OCI-LY3 (cell line): ENCODE measurements at regions not wholly inside any gene's neighbourhood (a gene's known extent, or its start where the extent isn't known, plus 50 kb on each side); places are given as distances from the start of the nearest gene placed in this dataset.

Experiments used
- H2AFZ ChIP-seq: fragments of 200-600, 300-600 bp; shearing (Covaris generic); 2 replicates; pipeline ENCODE4 v1.6.0; 2014; ENCODE audit warnings: antibody characterized with exemption, low read depth, low read length
- H3K27ac ChIP-seq: fragments of 200-600, 300-600 bp; sonication (generic); 2 replicates; pipeline ENCODE4 v1.5.1; 2014; ENCODE audit warnings: mild to moderate bottlenecking, low read length, moderate library complexity, mixed read lengths
- H3K27me3 ChIP-seq: fragments of 200-600, 300-600 bp; sonication (generic); 2 replicates; pipeline ENCODE4 v1.6.1; 2014; ENCODE audit warnings: low read depth, low read length, mixed read lengths
- H3K36me3 ChIP-seq: fragments of 200-600, 300-600 bp; sonication (generic); replicated peaks from 2 replicates; pipeline ENCODE3; 2014; ENCODE audit warnings: low read depth, low read length, mixed read lengths
- H3K4me1 ChIP-seq: fragments of 300-600, 200-600 bp; sonication (generic); 2 replicates; pipeline ENCODE4 v1.6.1; 2014; ENCODE audit warnings: low read length, mixed read lengths
- H3K4me2 ChIP-seq: fragments of 200-600, 300-600 bp; sonication (generic); 2 replicates; pipeline ENCODE4 v1.6.1; 2014; ENCODE audit warnings: low read length, mixed read lengths
- H3K4me3 ChIP-seq: fragments of 300-600, 200-600 bp; sonication (generic); 2 replicates; pipeline ENCODE4 v1.5.1; 2014; ENCODE audit warnings: antibody characterized with exemption, mild to moderate bottlenecking, low read length, moderate library complexity
- H3K79me2 ChIP-seq: fragments of 300-600, 200-600 bp; shearing (Covaris generic); 2 replicates; pipeline ENCODE4 v1.6.1; 2014; ENCODE audit warnings: mild to moderate bottlenecking, low read length, mixed read lengths
- H3K9ac ChIP-seq: fragments of 300-600, 200-600 bp; shearing (Covaris generic); 2 replicates; pipeline ENCODE4 v1.6.0; 2014; ENCODE audit warnings: mild to moderate bottlenecking, low read length, moderate library complexity
- H3K9me3 ChIP-seq: fragments of 200-600, 300-600 bp; shearing (Covaris generic); 2 replicates; pipeline ENCODE4 v1.6.1; 2014; ENCODE audit warnings: low read length, mixed read lengths; ENCODE audit not compliant: insufficient read depth
- H4K20me1 ChIP-seq: fragments of 200-600, 300-600 bp; sonication (generic); 2 replicates; pipeline ENCODE4 v1.6.1; 2016; ENCODE audit warnings: low read length, mixed read lengths; ENCODE audit not compliant: insufficient read depth
- EZH2phosphoT487 ChIP-seq: fragments of 200-600 bp; shearing (Covaris generic); IDR thresholded peaks from 2 replicates; pipeline ENCODE4 v1.6.1; 2018; ENCODE audit warnings: antibody characterized with exemption, mixed run types, low read depth
- TF ChIP-seq, protein P1 (sequence below): fragments of 200-600, 300-600 bp; sonication (generic); IDR thresholded peaks from 2 replicates; pipeline ENCODE4 v1.5.1; 2014; ENCODE audit warnings: antibody characterized with exemption, low read length, low read depth

DNA sequence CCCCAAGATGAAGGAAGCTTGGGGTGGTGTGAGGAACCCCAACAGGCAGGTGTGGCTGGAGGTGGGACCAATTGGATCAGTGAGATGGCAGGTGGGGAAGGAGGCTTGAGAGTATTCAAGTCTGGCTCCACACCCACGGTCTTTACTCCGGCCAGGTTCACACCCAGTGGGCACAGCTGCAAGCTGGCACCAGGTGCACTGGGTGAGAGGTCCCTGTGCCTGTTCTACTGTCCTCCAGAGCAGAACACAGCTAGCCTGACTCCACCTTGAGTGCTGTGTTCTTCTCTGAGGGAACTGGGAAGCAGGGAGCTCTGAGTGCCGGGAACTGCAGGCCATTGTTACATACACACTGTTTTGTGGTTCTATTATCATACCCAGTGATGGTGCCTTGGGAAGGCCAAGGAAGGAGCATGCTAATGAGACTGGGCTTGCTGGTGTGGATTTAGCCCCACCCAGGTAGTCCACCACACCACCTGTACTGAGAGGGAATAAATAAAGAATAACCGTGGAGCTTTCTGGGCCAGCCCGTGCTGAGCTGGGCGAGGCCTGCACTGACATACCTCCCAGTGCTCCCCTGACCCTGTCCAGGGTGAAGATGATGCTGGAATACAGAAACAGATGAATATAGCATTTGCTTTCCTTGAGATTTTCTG, 93.4 kb downstream of the ABHD5 start:
- H3K4me2 ChIP-seq: no peak overlapping the region
- TF ChIP-seq, protein P1, sequence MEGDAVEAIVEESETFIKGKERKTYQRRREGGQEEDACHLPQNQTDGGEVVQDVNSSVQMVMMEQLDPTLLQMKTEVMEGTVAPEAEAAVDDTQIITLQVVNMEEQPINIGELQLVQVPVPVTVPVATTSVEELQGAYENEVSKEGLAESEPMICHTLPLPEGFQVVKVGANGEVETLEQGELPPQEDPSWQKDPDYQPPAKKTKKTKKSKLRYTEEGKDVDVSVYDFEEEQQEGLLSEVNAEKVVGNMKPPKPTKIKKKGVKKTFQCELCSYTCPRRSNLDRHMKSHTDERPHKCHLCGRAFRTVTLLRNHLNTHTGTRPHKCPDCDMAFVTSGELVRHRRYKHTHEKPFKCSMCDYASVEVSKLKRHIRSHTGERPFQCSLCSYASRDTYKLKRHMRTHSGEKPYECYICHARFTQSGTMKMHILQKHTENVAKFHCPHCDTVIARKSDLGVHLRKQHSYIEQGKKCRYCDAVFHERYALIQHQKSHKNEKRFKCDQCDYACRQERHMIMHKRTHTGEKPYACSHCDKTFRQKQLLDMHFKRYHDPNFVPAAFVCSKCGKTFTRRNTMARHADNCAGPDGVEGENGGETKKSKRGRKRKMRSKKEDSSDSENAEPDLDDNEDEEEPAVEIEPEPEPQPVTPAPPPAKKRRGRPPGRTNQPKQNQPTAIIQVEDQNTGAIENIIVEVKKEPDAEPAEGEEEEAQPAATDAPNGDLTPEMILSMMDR: no peak
- TF ChIP-seq EZH2phosphoT487: no peak
- no peaks in the 10 kb centered on the region for H4K20me1 ChIP-seq
- H3K4me1 ChIP-seq: no peaks in the 10 kb centered on the region
- H3K36me3 ChIP-seq: no peaks in the 10 kb centered on the region
- peaks cover 6% of the 10 kb centered on the region for H3K27me3 ChIP-seq
- no peaks in the 10 kb centered on the region for H3K79me2 ChIP-seq
- H3K9ac ChIP-seq: no peak overlapping the region
- H3K27ac ChIP-seq: no peak overlapping the region
- no peak overlapping the region for H2AFZ ChIP-seq
- no peaks in the 10 kb centered on the region for H3K9me3 ChIP-seq
- no peak overlapping the region for H3K4me3 ChIP-seq

DNA sequence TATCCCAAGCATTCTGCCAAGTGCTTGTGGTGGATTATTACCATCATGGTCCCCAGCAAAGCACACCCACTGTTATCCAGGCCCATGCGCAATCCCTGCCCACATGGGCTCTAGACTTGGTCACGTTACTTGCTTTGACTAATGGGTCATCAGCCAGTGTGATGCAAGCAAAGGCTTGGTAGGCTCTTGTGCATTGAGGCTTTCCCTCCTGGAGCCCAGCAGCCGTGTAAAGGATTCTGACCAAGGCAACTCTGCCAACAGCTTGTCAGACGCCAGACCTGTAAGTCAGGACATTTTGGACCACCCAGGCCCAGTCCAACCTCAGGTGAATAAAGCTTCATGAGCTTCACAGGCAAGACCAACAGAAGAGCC, 93.9 kb downstream of the ABHD5 start:
- H3K4me3 ChIP-seq: no peak overlapping the region
- H3K4me1 ChIP-seq: no peaks in the 10 kb centered on the region
- no peak overlapping the region for H3K4me2 ChIP-seq
- no peak overlapping the region for H2AFZ ChIP-seq
- H3K79me2 ChIP-seq: no peaks in the 10 kb centered on the region
- H4K20me1 ChIP-seq: no peaks in the 10 kb centered on the region
- TF ChIP-seq EZH2phosphoT487: no peak
- TF ChIP-seq, protein P1: no peak
- no peak overlapping the region for H3K9ac ChIP-seq
- H3K36me3 ChIP-seq: no peaks in the 10 kb centered on the region
- H3K27ac ChIP-seq: no peak overlapping the region
- peaks cover 6% of the 10 kb centered on the region for H3K27me3 ChIP-seq
- no peaks in the 10 kb centered on the region for H3K9me3 ChIP-seq

DNA sequence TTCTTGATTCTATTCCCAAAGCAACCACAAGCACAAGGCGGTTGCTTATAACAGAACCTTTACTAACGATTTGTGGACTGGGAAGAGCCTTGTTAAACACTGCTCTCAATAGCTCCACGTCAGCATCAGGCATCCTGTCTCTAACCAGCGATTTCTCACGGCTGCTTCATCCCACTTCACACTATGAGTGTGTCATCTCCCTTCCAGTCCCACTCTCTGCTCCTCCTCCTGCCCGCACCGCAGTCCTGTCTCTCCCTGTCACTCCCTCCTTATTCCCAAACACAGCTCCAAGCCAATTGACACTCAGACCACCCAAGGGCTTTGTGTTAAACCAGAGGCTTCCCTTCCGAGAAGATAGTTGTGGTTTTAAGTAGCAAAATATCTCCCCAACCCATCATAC, 94.8 kb downstream of the ABHD5 start:
- Histone ChIP-seq H3K9me3 (no peaks in the 10 kb centered on the region), H3K27ac (no peak overlapping the region), H3K4me2 (no peak overlapping the region), H3K79me2 (no peaks in the 10 kb centered on the region), H3K4me3 (no peak overlapping the region), H3K9ac (no peak overlapping the region), H2AFZ (no peak overlapping the region), H3K36me3 (no peaks in the 10 kb centered on the region), H4K20me1 (no peaks in the 10 kb centered on the region), H3K27me3 (peaks cover 9% of the 10 kb centered on the region), H3K4me1 (no peaks in the 10 kb centered on the region)
- no peak for TF ChIP-seq EZH2phosphoT487
- TF ChIP-seq, protein P1: no peak

DNA sequence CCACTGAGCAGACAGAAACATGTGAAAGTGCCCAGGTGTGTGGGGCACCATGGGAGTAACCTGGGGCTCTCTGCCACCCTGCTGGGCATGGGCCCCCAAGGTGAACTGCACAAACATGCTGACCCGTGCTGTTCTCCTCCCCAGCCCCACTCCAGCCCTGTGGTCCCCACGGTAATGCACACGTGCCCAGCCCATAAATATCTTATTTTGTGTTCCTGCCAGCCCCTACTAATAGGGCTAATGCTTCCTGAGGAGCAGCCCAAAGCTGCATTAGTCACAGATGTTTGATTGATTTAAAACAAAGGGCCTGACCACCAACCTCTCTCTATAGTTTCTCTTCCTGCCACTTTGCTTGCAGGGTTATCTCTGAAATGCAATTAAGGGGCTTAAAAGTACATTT, 95.4 kb downstream of the ABHD5 start:
- H3K27ac ChIP-seq: no peak overlapping the region
- H3K36me3 ChIP-seq: no peaks in the 10 kb centered on the region
- H4K20me1 ChIP-seq: no peaks in the 10 kb centered on the region
- no peaks in the 10 kb centered on the region for H3K79me2 ChIP-seq
- H2AFZ ChIP-seq: no peak overlapping the region
- H3K4me1 ChIP-seq: no peaks in the 10 kb centered on the region
- H3K27me3 ChIP-seq: peaks cover 14% of the 10 kb centered on the region
- no peak overlapping the region for H3K4me2 ChIP-seq
- no peaks in the 10 kb centered on the region for H3K9me3 ChIP-seq
- H3K4me3 ChIP-seq: no peak overlapping the region
- no peak overlapping the region for H3K9ac ChIP-seq
- TF ChIP-seq, protein P1: no peak
- no peak for TF ChIP-seq EZH2phosphoT487
